Stimulated activated CD4-positive, alpha-beta T cell treated with anti-CD3 and anti-CD28 coated beads, Interleukin-4, amount 100 ng/mL, for 4 hours (primary cell): ENCODE measurements at regions not wholly inside any gene's neighbourhood (a gene's known extent, or its start where the extent isn't known, plus 50 kb on each side); places are given as distances from the start of the nearest gene placed in this dataset.
"Not testable (repeated sequence)": the region's sequence is repeated elsewhere in the genome, so short reads cannot be mapped to it uniquely, and the experiment has no call there.

ENCODE experiments used
- DNase-seq, 2 experiments: peaks; one replicate each; pipeline ENCODE4 v3.0.0-alpha.2; 2020

- no peak for DNase-seq
These were observed 84.8 kb upstream of the WDR44 start for GRCh38 chrX:118261151-118261550.

- DNase-seq: no peak
These were observed 74.1 kb upstream of the WDR44 start for GRCh38 chrX:118271775-118272174.

- no peak for DNase-seq
These were observed 73.7 kb upstream of the WDR44 start for GRCh38 chrX:118272242-118272641.

DNA sequence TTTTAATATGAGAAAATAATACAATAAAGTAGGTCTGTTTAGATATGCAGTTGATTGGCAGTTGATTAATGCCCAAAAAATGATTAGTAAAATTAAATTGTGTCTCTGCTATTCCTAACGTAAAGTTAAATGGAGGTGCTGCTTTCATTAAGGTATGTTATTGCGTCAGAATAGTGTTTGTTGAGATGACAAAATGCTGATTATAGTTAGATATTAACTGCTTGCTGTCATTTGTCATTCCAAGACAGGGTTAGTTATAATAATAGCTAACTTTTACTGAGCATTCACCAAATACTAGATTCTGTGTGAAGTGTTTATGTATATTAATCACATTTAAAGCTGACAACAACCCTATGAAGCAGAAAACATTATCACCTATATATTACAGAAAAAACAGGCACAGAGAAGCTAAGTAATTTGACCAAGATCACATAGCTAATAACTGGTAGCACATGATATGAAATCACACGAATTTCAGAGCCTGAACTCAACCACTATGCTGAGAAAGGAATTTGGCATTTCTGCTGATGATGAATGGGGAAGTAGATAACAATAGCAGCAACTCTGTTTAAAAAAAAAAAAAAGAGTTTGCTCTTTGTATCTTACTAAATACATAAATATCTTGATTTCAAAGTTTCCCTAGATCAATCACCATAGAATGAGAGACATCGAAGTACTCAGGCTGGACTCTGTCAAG is 59.7 kb upstream of the WDR44 start:
- DNase-seq: no peak

- DNase-seq: not testable (repeated sequence)
These were observed 50.1 kb upstream of the WDR44 start for GRCh38 chrX:118295818-118296217.
